ENCODE measurements at regions not wholly inside any gene's neighbourhood (a gene's known extent, or its start where the extent isn't known, plus 50 kb on each side); places are given as distances from the start of the nearest gene placed in this dataset.

- H3K36me3 Mint-ChIP-seq = no peaks in the 10 kb centered on the region
- DNase-seq (ENCODE audit: low spot score) = no peak
- no peaks in the 10 kb centered on the region for H3K36me3 ChIP-seq
- no peaks in the 10 kb centered on the region for H3K9me3 ChIP-seq (ENCODE audit: low read depth)
- H4K20me1 ChIP-seq (ENCODE audit: low read depth) = no peaks in the 10 kb centered on the region
- no peaks in the 10 kb centered on the region for H3K27me3 ChIP-seq
- H3F3A ChIP-seq (ENCODE audit: low read depth) = no peaks in the 10 kb centered on the region
- no peaks in the 10 kb centered on the region for H3K79me2 ChIP-seq (ENCODE audit: low read depth)
- H3K4me1 Mint-ChIP-seq = no peaks in the 10 kb centered on the region
- no peak overlapping the region for H3K27ac Mint-ChIP-seq
- no peaks in the 10 kb centered on the region for H3K27me3 Mint-ChIP-seq (ENCODE audit: insufficient read depth, low read depth)
- H3K4me1 ChIP-seq = no peaks in the 10 kb centered on the region
- H3K4me2 ChIP-seq = no peak overlapping the region
- no peaks in the 10 kb centered on the region for H3K9me3 Mint-ChIP-seq
- H3K4me3 Mint-ChIP-seq = no peak overlapping the region
- H3K27ac ChIP-seq = no peak overlapping the region
- H2AFZ ChIP-seq (replicated peaks) = no peak overlapping the region
- H3K4me3 ChIP-seq = no peak overlapping the region
- no peak for TF ChIP-seq EZH2phosphoT487 (IDR thresholded peaks at IDR 0.05)
- TF ChIP-seq EZH2 (IDR thresholded peaks at IDR 0.05) = no peak
- TF ChIP-seq, protein P1, sequence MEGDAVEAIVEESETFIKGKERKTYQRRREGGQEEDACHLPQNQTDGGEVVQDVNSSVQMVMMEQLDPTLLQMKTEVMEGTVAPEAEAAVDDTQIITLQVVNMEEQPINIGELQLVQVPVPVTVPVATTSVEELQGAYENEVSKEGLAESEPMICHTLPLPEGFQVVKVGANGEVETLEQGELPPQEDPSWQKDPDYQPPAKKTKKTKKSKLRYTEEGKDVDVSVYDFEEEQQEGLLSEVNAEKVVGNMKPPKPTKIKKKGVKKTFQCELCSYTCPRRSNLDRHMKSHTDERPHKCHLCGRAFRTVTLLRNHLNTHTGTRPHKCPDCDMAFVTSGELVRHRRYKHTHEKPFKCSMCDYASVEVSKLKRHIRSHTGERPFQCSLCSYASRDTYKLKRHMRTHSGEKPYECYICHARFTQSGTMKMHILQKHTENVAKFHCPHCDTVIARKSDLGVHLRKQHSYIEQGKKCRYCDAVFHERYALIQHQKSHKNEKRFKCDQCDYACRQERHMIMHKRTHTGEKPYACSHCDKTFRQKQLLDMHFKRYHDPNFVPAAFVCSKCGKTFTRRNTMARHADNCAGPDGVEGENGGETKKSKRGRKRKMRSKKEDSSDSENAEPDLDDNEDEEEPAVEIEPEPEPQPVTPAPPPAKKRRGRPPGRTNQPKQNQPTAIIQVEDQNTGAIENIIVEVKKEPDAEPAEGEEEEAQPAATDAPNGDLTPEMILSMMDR (IDR thresholded peaks at IDR 0.05) = no peak
- H3K9ac ChIP-seq = no peak overlapping the region
These were observed 1879.9 kb upstream of the ACO1 start for GRCh38 chr9:30504502-30504905.

GRCh38 chr9:30505311-30505710, 1879.1 kb upstream of the ACO1 start:
- Histone ChIP-seq H3K79me2 (ENCODE audit: low read depth) (no peaks in the 10 kb centered on the region), H3K4me1 (no peaks in the 10 kb centered on the region), H3F3A (ENCODE audit: low read depth) (no peaks in the 10 kb centered on the region), H3K27me3 (no peaks in the 10 kb centered on the region), H3K9ac (no peak overlapping the region), H3K4me3 (no peak overlapping the region), H3K9me3 (ENCODE audit: low read depth) (no peaks in the 10 kb centered on the region), H3K36me3 (no peaks in the 10 kb centered on the region), H3K27ac (no peak overlapping the region), H4K20me1 (ENCODE audit: low read depth) (no peaks in the 10 kb centered on the region), H2AFZ (replicated peaks) (no peak overlapping the region), H3K4me2 (no peak overlapping the region)
- TF ChIP-seq, protein P1 (IDR thresholded peaks at IDR 0.05) = no peak
- no peak for TF ChIP-seq EZH2phosphoT487 (IDR thresholded peaks at IDR 0.05)
- no peak for TF ChIP-seq EZH2 (IDR thresholded peaks at IDR 0.05)
- Mint-ChIP-seq H3K36me3 (no peaks in the 10 kb centered on the region), H3K4me1 (no peaks in the 10 kb centered on the region), H3K27ac (no peak overlapping the region), H3K9me3 (no peaks in the 10 kb centered on the region), H3K27me3 (ENCODE audit: insufficient read depth, low read depth) (no peaks in the 10 kb centered on the region), H3K4me3 (no peak overlapping the region)
- DNase-seq (ENCODE audit: low spot score) = no peak

- no peak for DNase-seq (ENCODE audit: low spot score)
- Histone ChIP-seq H3K4me1 (no peaks in the 10 kb centered on the region), H3K27me3 (no peaks in the 10 kb centered on the region), H3K4me3 (no peak overlapping the region), H3F3A (ENCODE audit: low read depth) (no peaks in the 10 kb centered on the region), H3K4me2 (no peak overlapping the region), H3K79me2 (ENCODE audit: low read depth) (no peaks in the 10 kb centered on the region), H3K27ac (no peak overlapping the region), H3K36me3 (no peaks in the 10 kb centered on the region), H3K9ac (no peak overlapping the region), H4K20me1 (ENCODE audit: low read depth) (no peaks in the 10 kb centered on the region), H3K9me3 (ENCODE audit: low read depth) (no peaks in the 10 kb centered on the region), H2AFZ (replicated peaks) (no peak overlapping the region)
- TF ChIP-seq EZH2phosphoT487 (IDR thresholded peaks at IDR 0.05) (no peak), EZH2 (IDR thresholded peaks at IDR 0.05) (no peak)
- TF ChIP-seq, protein P1 (IDR thresholded peaks at IDR 0.05) = no peak
- Mint-ChIP-seq H3K9me3 (no peaks in the 10 kb centered on the region), H3K4me1 (no peaks in the 10 kb centered on the region), H3K36me3 (no peaks in the 10 kb centered on the region), H3K27ac (no peak overlapping the region), H3K4me3 (no peak overlapping the region), H3K27me3 (ENCODE audit: insufficient read depth, low read depth) (no peaks in the 10 kb centered on the region)
These were observed 1877.7 kb upstream of the ACO1 start for GRCh38 chr9:30506749-30507148.

Measured in neural progenitor cell (in vitro differentiated cells).